ENCODE measurements at regions not wholly inside any gene's neighbourhood (a gene's known extent, or its start where the extent isn't known, plus 50 kb on each side); places are given as distances from the start of the nearest gene placed in this dataset.

GRCh38 chr14:105943973-105944602 is 417.7 kb downstream of the TMEM121 start:
- TF ChIP-seq EZH2 (IDR thresholded peaks at IDR 0.05; ENCODE audit: low read length, unreplicated experiment) (no peak), CTCF (conservative IDR thresholded peaks at IDR 0.05; ENCODE audit: low read depth, low read length) (no peak), EZH2phosphoT487 (IDR thresholded peaks at IDR 0.05; ENCODE audit: borderline replicate concordance, low read length) (no peak)
